Peyer's patch (tissue), 4 donors: ENCODE measurements at regions not wholly inside any gene's neighbourhood (a gene's known extent, or its start where the extent isn't known, plus 50 kb on each side); places are given as distances from the start of the nearest gene placed in this dataset.

ENCODE experiments used
- DNase-seq, 3 donors: peaks; one replicate each; pipeline ENCODE4 v3.0.0-alpha.2; 2017 to 2019
- H3K27ac ChIP-seq, 4 donors: fragments of 200-600 bp; sonication (generic); one replicate each; pipeline ENCODE4 v1.5.1; 2016 to 2019
- H3K27me3 ChIP-seq, 2 donors: fragments of 200-600 bp; sonication (generic); one replicate each; pipeline ENCODE4 v1.5.1; 2019
- H3K36me3 ChIP-seq, 3 donors: fragments of 200-600 bp; sonication (generic); one replicate each; pipeline ENCODE4 v1.5.1; 2016 to 2019
- H3K4me1 ChIP-seq, 4 donors: fragments of 200-600 bp; sonication (generic); one replicate each; pipeline ENCODE4 v1.5.1; 2016 to 2019
- H3K4me3 ChIP-seq, 4 donors: fragments of 200-600 bp; sonication (generic); 1 replicate in 3 of 4; 2 replicates in 1 of 4; pipeline ENCODE4 v1.5.1; 2016 to 2019; ENCODE audit warnings: mild to moderate bottlenecking in 1 of 4
- H3K9me3 ChIP-seq, 4 donors: fragments of 200-600 bp; sonication (generic); one replicate each; pipeline ENCODE4 v1.5.1; 2016 to 2019; ENCODE audit warnings: mild to moderate bottlenecking in 1 of 4
- POLR2A ChIP-seq, 2 donors: fragments of 450-650 bp; IDR thresholded peaks; one replicate each; pipeline ENCODE4 v1.5.1; 2017; ENCODE audit warnings: antibody characterized with exemption in 2 of 2, mild to moderate bottlenecking in 2 of 2, moderate library complexity in 2 of 2

GRCh38 chr13:44626176-44626575 lies 50.0 kb upstream of the TSC22D1 start:
- no peak for TF ChIP-seq POLR2A (IDR thresholded peaks at IDR 0.05)
- H3K4me1 ChIP-seq, result no peaks in the 10 kb centered on the region
- no peak overlapping the region for H3K27ac ChIP-seq
- no peaks in the 10 kb centered on the region for H3K36me3 ChIP-seq
- H3K4me3 ChIP-seq, result no peak overlapping the region
- H3K9me3 ChIP-seq, result no peaks in the 10 kb centered on the region
- H3K27me3 ChIP-seq, result no peaks in the 10 kb centered on the region
- DNase-seq, result no peak
